ENCODE measurements at regions not wholly inside any gene's neighbourhood (a gene's known extent, or its start where the extent isn't known, plus 50 kb on each side); places are given as distances from the start of the nearest gene placed in this dataset.
"Not testable (repeated sequence)": the region's sequence is repeated elsewhere in the genome, so short reads cannot be mapped to it uniquely, and the experiment has no call there.

- no peak overlapping the region for H3K27ac ChIP-seq
- no peak overlapping the region for H3K4me2 ChIP-seq
- no peak overlapping the region for H2AFZ ChIP-seq
- no peaks in the 10 kb centered on the region for H3K4me1 ChIP-seq (ENCODE audit: insufficient read depth)
- DNase-seq (ENCODE audit: low spot score): no peak
- H3K9me2 ChIP-seq (replicated peaks; ENCODE audit: insufficient read depth): no peaks in the 10 kb centered on the region
- no peaks in the 10 kb centered on the region for H3K27me3 ChIP-seq
- no peaks in the 10 kb centered on the region for H4K20me1 ChIP-seq (ENCODE audit: insufficient read depth, poor library complexity, severe bottlenecking)
- 91% methylated on average over 8 of the region's 8 CpGs for WGBS (ENCODE audit: low lambda C conversion rate, missing lambda C conversion rate)
- TF ChIP-seq EZH2 (IDR thresholded peaks at IDR 0.05; ENCODE audit: borderline replicate concordance) (no peak), EZH2phosphoT487 (IDR thresholded peaks at IDR 0.05; ENCODE audit: low read depth, severe bottlenecking, unreplicated experiment) (no peak), CTCF (IDR thresholded peaks at IDR 0.05; ENCODE audit: poor library complexity) (no peak)
- H3K4me3 ChIP-seq: no peak overlapping the region
- no peaks in the 10 kb centered on the region for H3K9me3 ChIP-seq (ENCODE audit: low read depth)
- H3K36me3 ChIP-seq (replicated peaks; ENCODE audit: insufficient read depth, low read depth): no peaks in the 10 kb centered on the region
- H3K79me2 ChIP-seq: no peaks in the 10 kb centered on the region
Measured at GRCh38 chr7:27025270-27025669, 70.5 kb downstream of the HOXA1 start.

DNA sequence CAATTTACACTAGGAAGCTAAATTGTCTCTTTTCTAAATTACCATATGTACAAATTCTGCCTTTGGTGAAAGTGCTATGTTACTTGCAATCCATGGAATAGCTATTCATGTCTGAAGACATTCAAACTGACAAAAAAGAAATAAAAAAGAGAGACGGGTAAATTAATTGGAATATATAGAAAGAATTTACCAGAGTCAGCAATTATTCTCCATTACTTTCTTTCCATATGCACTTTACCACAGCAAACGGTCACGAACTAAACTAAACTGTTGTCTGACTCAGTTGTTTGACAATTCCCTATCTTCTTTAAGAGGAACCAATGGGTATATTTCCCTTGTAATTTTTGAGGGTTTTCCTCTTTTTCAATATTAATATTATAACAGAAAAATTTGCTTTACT lies 85.7 kb downstream of the HOXA1 start:
- Histone ChIP-seq H2AFZ (no peak overlapping the region), H3K9me3 (ENCODE audit: low read depth) (no peaks in the 10 kb centered on the region), H3K4me2 (no peak overlapping the region), H3K27ac (no peak overlapping the region), H3K27me3 (no peaks in the 10 kb centered on the region), H4K20me1 (ENCODE audit: insufficient read depth, poor library complexity, severe bottlenecking) (no peaks in the 10 kb centered on the region), H3K4me1 (ENCODE audit: insufficient read depth) (no peaks in the 10 kb centered on the region), H3K79me2 (no peaks in the 10 kb centered on the region), H3K4me3 (no peak overlapping the region), H3K9me2 (replicated peaks; ENCODE audit: insufficient read depth) (no peaks in the 10 kb centered on the region), H3K36me3 (replicated peaks; ENCODE audit: insufficient read depth, low read depth) (no peaks in the 10 kb centered on the region)
- WGBS (ENCODE audit: low lambda C conversion rate, missing lambda C conversion rate): 96% methylated on average over 3 of the region's 3 CpGs
- TF ChIP-seq EZH2phosphoT487 (IDR thresholded peaks at IDR 0.05; ENCODE audit: low read depth, severe bottlenecking, unreplicated experiment) (no peak), EZH2 (IDR thresholded peaks at IDR 0.05; ENCODE audit: borderline replicate concordance) (no peak), CTCF (IDR thresholded peaks at IDR 0.05; ENCODE audit: poor library complexity) (no peak)
- DNase-seq (ENCODE audit: low spot score): no peak

DNA sequence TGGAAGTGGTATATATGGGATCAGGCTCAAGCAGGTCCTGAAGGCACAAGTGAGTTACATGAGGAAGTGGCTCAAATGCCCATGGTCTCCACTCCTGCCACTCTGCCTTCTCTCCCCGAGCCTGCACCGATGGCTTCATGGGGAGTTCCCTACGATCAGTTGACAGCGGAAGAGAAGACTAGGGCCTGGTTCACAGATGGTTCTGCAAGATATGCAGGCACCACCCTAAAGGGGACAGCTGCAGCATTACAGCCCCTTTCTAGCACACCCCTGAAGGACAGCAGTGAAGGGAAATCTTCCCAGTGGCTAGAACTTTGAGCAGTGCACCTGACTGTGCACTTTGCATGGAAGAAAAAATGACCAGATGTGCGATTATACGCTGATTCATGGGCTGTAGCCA lies 95.3 kb downstream of the HOXA1 start:
- Histone ChIP-seq H3K27ac (no peak overlapping the region), H3K79me2 (no peaks in the 10 kb centered on the region), H3K9me3 (ENCODE audit: low read depth) (no peaks in the 10 kb centered on the region), H3K27me3 (no peaks in the 10 kb centered on the region), H3K4me1 (ENCODE audit: insufficient read depth) (no peaks in the 10 kb centered on the region), H3K9me2 (replicated peaks; ENCODE audit: insufficient read depth) (no peaks in the 10 kb centered on the region), H2AFZ (no peak overlapping the region), H4K20me1 (ENCODE audit: insufficient read depth, poor library complexity, severe bottlenecking) (no peaks in the 10 kb centered on the region), H3K4me3 (no peak overlapping the region), H3K36me3 (replicated peaks; ENCODE audit: insufficient read depth, low read depth) (no peaks in the 10 kb centered on the region), H3K4me2 (no peak overlapping the region)
- DNase-seq (ENCODE audit: low spot score): no peak
- 90% methylated on average over 6 of the region's 6 CpGs for WGBS (ENCODE audit: low lambda C conversion rate, missing lambda C conversion rate)
- TF ChIP-seq EZH2phosphoT487 (IDR thresholded peaks at IDR 0.05; ENCODE audit: low read depth, severe bottlenecking, unreplicated experiment) (no peak), EZH2 (IDR thresholded peaks at IDR 0.05; ENCODE audit: borderline replicate concordance) (no peak), CTCF (IDR thresholded peaks at IDR 0.05; ENCODE audit: poor library complexity) (no peak)

DNA sequence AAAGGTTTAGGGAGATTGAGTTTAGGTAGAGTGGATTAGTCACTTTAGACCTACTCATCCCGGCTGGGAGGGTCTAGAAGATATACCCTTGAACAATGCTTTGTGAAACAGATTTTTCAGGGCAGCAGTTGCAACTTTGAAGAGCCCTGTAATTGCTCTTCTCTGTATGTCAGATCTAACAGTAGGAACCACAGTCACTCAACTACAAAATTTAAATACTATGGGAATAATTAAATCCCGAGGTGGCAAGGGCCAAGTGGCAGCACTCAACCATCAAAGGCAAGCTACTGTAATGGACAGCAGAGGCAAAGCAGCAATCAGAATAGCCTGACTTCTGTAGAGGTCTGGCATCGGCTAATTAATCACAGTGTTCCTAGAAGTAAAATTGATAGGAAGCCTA lies 97.5 kb downstream of the HOXA1 start:
- not testable (repeated sequence) for H3K4me1 ChIP-seq (ENCODE audit: insufficient read depth); H3K4me2 ChIP-seq; H3K4me3 ChIP-seq; H3K79me2 ChIP-seq; H3K9me2 ChIP-seq (replicated peaks; ENCODE audit: insufficient read depth); H3K36me3 ChIP-seq (replicated peaks; ENCODE audit: insufficient read depth, low read depth); H3K9me3 ChIP-seq (ENCODE audit: low read depth); H3K27ac ChIP-seq; DNase-seq (ENCODE audit: low spot score); H3K27me3 ChIP-seq; H2AFZ ChIP-seq; H4K20me1 ChIP-seq (ENCODE audit: insufficient read depth, poor library complexity, severe bottlenecking)
- 90% methylated on average over 3 of the region's 3 CpGs for WGBS (ENCODE audit: low lambda C conversion rate, missing lambda C conversion rate)

All from hepatocyte (in vitro differentiated cells).